ENCODE measurements at regions not wholly inside any gene's neighbourhood (a gene's known extent, or its start where the extent isn't known, plus 50 kb on each side); places are given as distances from the start of the nearest gene placed in this dataset.

DNA sequence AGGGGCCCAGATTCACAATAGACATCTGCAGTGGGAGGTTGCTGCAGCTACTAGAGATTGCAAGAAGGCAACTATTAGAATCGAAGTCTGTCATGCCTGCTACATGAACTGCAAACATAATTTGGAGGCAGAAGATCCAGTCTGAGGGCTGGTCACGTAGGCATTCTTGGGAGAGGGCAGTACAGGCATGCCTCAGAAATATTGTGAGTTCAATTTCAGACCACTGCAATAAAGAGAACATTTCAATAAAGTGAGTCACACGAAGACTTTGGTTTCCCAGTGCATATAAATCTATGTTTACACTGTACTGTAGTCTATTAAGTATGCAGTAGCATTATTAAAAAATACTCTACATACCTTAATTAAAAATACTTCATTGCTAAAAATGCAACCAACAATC is 585.8 kb upstream of the FAT1 start:
- peaks cover 3% of the 10 kb centered on the region for H3K9me3 Mint-ChIP-seq
- Histone ChIP-seq H3K27ac (no peak overlapping the region), H3K4me3 (no peak overlapping the region), H3K4me1 (peaks cover 13% of the 10 kb centered on the region), H3K4me2 (no peak overlapping the region), H3K79me2 (ENCODE audit: low read depth) (no peaks in the 10 kb centered on the region), H3K27me3 (no peaks in the 10 kb centered on the region), H2AFZ (replicated peaks) (no peak overlapping the region), H3K9me3 (ENCODE audit: low read depth) (no peaks in the 10 kb centered on the region), H3K9ac (no peak overlapping the region), H4K20me1 (ENCODE audit: low read depth) (no peaks in the 10 kb centered on the region), H3K36me3 (no peaks in the 10 kb centered on the region), H3F3A (ENCODE audit: low read depth) (peaks cover 6% of the 10 kb centered on the region)
- no peaks in the 10 kb centered on the region for H3K36me3 Mint-ChIP-seq
- no peaks in the 10 kb centered on the region for H3K27me3 Mint-ChIP-seq (ENCODE audit: insufficient read depth, low read depth)
- H3K27ac Mint-ChIP-seq, result no peak overlapping the region
- no peak overlapping the region for H3K4me3 Mint-ChIP-seq
- peaks cover 8% of the 10 kb centered on the region for H3K4me1 Mint-ChIP-seq
- DNase-seq (ENCODE audit: low spot score), result no peak
- no peak for TF ChIP-seq EZH2phosphoT487 (IDR thresholded peaks at IDR 0.05)
- TF ChIP-seq, protein P1, sequence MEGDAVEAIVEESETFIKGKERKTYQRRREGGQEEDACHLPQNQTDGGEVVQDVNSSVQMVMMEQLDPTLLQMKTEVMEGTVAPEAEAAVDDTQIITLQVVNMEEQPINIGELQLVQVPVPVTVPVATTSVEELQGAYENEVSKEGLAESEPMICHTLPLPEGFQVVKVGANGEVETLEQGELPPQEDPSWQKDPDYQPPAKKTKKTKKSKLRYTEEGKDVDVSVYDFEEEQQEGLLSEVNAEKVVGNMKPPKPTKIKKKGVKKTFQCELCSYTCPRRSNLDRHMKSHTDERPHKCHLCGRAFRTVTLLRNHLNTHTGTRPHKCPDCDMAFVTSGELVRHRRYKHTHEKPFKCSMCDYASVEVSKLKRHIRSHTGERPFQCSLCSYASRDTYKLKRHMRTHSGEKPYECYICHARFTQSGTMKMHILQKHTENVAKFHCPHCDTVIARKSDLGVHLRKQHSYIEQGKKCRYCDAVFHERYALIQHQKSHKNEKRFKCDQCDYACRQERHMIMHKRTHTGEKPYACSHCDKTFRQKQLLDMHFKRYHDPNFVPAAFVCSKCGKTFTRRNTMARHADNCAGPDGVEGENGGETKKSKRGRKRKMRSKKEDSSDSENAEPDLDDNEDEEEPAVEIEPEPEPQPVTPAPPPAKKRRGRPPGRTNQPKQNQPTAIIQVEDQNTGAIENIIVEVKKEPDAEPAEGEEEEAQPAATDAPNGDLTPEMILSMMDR (IDR thresholded peaks at IDR 0.05), result no peak
- no peak for TF ChIP-seq EZH2 (IDR thresholded peaks at IDR 0.05)

DNA sequence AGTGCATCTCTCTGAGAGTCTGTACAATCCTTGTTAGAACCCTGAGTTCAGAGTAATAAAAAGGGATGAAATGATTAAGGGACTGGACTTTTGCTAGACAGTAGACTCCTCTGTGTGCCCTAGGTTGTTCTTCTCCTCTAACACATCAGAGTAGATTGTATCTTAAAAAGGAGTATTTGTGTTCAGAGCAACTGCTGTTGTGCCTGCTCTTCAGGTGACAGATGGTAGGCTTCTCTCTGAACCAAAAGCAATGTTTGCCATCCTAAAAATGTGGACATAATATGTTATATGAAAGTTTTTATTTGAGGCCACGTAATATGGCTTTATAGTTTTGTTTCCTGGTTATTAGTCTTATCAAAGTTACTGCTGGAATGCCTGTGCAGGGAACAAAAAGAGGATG is 588.6 kb upstream of the FAT1 start:
- H3K4me3 Mint-ChIP-seq, result no peak overlapping the region
- Histone ChIP-seq H3K4me3 (no peak overlapping the region), H4K20me1 (ENCODE audit: low read depth) (no peaks in the 10 kb centered on the region), H3K27me3 (no peaks in the 10 kb centered on the region), H3K9ac (no peak overlapping the region), H3K79me2 (ENCODE audit: low read depth) (no peaks in the 10 kb centered on the region), H3K9me3 (ENCODE audit: low read depth) (no peaks in the 10 kb centered on the region), H3F3A (ENCODE audit: low read depth) (peaks cover 6% of the 10 kb centered on the region), H3K4me1 (peaks cover 13% of the 10 kb centered on the region), H3K4me2 (no peak overlapping the region), H2AFZ (replicated peaks) (no peak overlapping the region), H3K36me3 (no peaks in the 10 kb centered on the region), H3K27ac (no peak overlapping the region)
- peaks cover 8% of the 10 kb centered on the region for H3K4me1 Mint-ChIP-seq
- TF ChIP-seq EZH2phosphoT487 (IDR thresholded peaks at IDR 0.05), result no peak
- no peak for TF ChIP-seq EZH2 (IDR thresholded peaks at IDR 0.05)
- TF ChIP-seq, protein P1 (IDR thresholded peaks at IDR 0.05), result no peak
- H3K9me3 Mint-ChIP-seq, result peaks cover 3% of the 10 kb centered on the region
- DNase-seq (ENCODE audit: low spot score), result no peak
- no peaks in the 10 kb centered on the region for H3K36me3 Mint-ChIP-seq
- H3K27me3 Mint-ChIP-seq (ENCODE audit: insufficient read depth, low read depth), result no peaks in the 10 kb centered on the region
- no peak overlapping the region for H3K27ac Mint-ChIP-seq

DNA sequence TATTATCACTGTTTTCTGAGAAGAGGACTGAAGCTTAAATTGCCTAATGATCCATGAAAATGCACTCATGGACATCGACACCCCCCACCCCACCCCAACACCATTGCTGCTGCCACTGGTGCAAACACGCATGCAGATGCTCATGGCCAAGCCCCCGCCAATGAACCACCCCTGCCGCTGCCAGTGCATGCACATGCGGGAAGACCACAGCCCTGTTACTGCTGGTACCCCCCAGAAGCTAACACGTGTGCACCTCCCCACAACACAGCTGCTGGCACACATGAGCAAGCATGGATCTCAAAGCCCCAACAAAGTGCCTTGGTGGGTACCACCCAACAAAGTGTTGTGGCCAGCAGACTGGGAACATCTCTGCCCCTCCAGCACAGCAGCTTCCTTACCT is 594.1 kb upstream of the FAT1 start:
- Mint-ChIP-seq H3K4me3 (no peak overlapping the region), H3K9me3 (peaks cover 2% of the 10 kb centered on the region), H3K36me3 (no peaks in the 10 kb centered on the region), H3K4me1 (no peaks in the 10 kb centered on the region), H3K27me3 (ENCODE audit: insufficient read depth, low read depth) (no peaks in the 10 kb centered on the region), H3K27ac (no peak overlapping the region)
- no peaks in the 10 kb centered on the region for H3K4me1 ChIP-seq
- no peak for DNase-seq (ENCODE audit: low spot score)
- no peak overlapping the region for H3K4me2 ChIP-seq
- no peaks in the 10 kb centered on the region for H3F3A ChIP-seq (ENCODE audit: low read depth)
- H3K36me3 ChIP-seq, result no peaks in the 10 kb centered on the region
- no peaks in the 10 kb centered on the region for H4K20me1 ChIP-seq (ENCODE audit: low read depth)
- TF ChIP-seq EZH2 (IDR thresholded peaks at IDR 0.05) (no peak), EZH2phosphoT487 (IDR thresholded peaks at IDR 0.05) (no peak)
- TF ChIP-seq, protein P1 (IDR thresholded peaks at IDR 0.05), result no peak
- H3K9ac ChIP-seq, result no peak overlapping the region
- no peaks in the 10 kb centered on the region for H3K79me2 ChIP-seq (ENCODE audit: low read depth)
- no peaks in the 10 kb centered on the region for H3K27me3 ChIP-seq
- H3K27ac ChIP-seq, result no peak overlapping the region
- no peak overlapping the region for H3K4me3 ChIP-seq
- H2AFZ ChIP-seq (replicated peaks), result no peak overlapping the region
- peaks cover 3% of the 10 kb centered on the region for H3K9me3 ChIP-seq (ENCODE audit: low read depth)

Data from neural progenitor cell (in vitro differentiated cells).